Sigmoid colon (tissue), 4 donors: ENCODE measurements at regions not wholly inside any gene's neighbourhood (a gene's known extent, or its start where the extent isn't known, plus 50 kb on each side); places are given as distances from the start of the nearest gene placed in this dataset.

Experiments
- EP300 ChIP-seq, 4 donors: sonication (generic); formaldehyde crosslinking; IDR thresholded peaks; one replicate each; pipeline ENCODE4 v1.6.1; 2017; ENCODE audit warnings: antibody characterized with exemption in 4 of 4
- POLR2A ChIP-seq, 2 donors: fragments of 450-650 bp; IDR thresholded peaks; one replicate each; pipeline ENCODE4 v1.6.1; 2016; ENCODE audit warnings: antibody characterized with exemption in 2 of 2, mild to moderate bottlenecking in 2 of 2, moderate library complexity in 2 of 2
- POLR2AphosphoS5 ChIP-seq, 4 donors: sonication (generic); formaldehyde crosslinking; IDR thresholded peaks; one replicate each; pipeline ENCODE4 v1.6.1; 2017; ENCODE audit warnings: antibody characterized with exemption in 4 of 4
- TF ChIP-seq, protein P1 (sequence below), 4 experiments: fragments of 450-650 bp in 3 of 4; fragments of 200-600 bp in 1 of 4; IDR thresholded peaks; one replicate each; pipeline ENCODE4 v1.5.1; 2016 to 2019; ENCODE audit warnings: antibody characterized with exemption in 4 of 4, mild to moderate bottlenecking in 3 of 4, moderate library complexity in 2 of 4

DNA sequence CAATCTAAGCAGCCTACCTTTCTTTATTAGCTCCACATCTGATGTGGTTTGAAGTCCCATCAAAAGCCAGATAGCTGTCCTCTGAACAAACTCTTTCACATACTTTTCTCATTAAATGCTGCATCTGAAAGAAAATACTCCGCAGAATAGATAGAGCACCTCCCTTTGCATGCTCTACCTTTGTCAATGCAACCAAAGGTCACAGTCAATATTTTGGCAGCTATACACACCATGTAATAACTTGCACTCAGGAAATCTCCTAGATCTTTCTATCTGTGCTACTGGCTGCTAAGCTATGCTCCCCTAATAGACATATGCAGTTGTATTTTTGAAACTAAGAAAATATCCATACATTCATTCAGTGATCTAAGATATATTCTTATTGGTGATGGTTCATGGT, 204.8 kb upstream of the ARRDC4 start:
- TF ChIP-seq, protein P1, sequence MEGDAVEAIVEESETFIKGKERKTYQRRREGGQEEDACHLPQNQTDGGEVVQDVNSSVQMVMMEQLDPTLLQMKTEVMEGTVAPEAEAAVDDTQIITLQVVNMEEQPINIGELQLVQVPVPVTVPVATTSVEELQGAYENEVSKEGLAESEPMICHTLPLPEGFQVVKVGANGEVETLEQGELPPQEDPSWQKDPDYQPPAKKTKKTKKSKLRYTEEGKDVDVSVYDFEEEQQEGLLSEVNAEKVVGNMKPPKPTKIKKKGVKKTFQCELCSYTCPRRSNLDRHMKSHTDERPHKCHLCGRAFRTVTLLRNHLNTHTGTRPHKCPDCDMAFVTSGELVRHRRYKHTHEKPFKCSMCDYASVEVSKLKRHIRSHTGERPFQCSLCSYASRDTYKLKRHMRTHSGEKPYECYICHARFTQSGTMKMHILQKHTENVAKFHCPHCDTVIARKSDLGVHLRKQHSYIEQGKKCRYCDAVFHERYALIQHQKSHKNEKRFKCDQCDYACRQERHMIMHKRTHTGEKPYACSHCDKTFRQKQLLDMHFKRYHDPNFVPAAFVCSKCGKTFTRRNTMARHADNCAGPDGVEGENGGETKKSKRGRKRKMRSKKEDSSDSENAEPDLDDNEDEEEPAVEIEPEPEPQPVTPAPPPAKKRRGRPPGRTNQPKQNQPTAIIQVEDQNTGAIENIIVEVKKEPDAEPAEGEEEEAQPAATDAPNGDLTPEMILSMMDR (IDR thresholded peaks at IDR 0.05) = no peak
- TF ChIP-seq EP300 (IDR thresholded peaks at IDR 0.05) = no peak
- no peak for TF ChIP-seq POLR2A (IDR thresholded peaks at IDR 0.05)
- no peak for TF ChIP-seq POLR2AphosphoS5 (IDR thresholded peaks at IDR 0.05)
